ENCODE measurements at regions not wholly inside any gene's neighbourhood (a gene's known extent, or its start where the extent isn't known, plus 50 kb on each side); places are given as distances from the start of the nearest gene placed in this dataset.

GRCh38 chr2:173656086-173656485 is 301.4 kb downstream of the CDCA7 start:
- H3K79me2 ChIP-seq (ENCODE audit: control insufficient read depth, insufficient read depth, low read length, unreplicated experiment): no peaks in the 10 kb centered on the region
- H3K4me1 ChIP-seq (ENCODE audit: control insufficient read depth, insufficient read depth, low read length, unreplicated experiment): peaks cover 50% of the 10 kb centered on the region
- H3K4me3 ChIP-seq (ENCODE audit: low read depth, low read length): no peak overlapping the region
- H2AFZ ChIP-seq (ENCODE audit: low read length, unreplicated experiment): no peak overlapping the region
- no peaks in the 10 kb centered on the region for H3K36me3 ChIP-seq (ENCODE audit: insufficient read depth, low read length)
- no peak overlapping the region for H3K27ac ChIP-seq (ENCODE audit: low read depth, low read length)
- no peaks in the 10 kb centered on the region for H3K27me3 ChIP-seq (ENCODE audit: insufficient read depth, low read length)

- Histone ChIP-seq H3K27me3 (ENCODE audit: insufficient read depth, low read length) (no peaks in the 10 kb centered on the region), H3K36me3 (ENCODE audit: insufficient read depth, low read length) (no peaks in the 10 kb centered on the region), H3K4me3 (ENCODE audit: low read depth, low read length) (no peak overlapping the region), H2AFZ (ENCODE audit: low read length, unreplicated experiment) (peak overlapping the region; percentile 85), H3K27ac (ENCODE audit: low read depth, low read length) (peak overlapping the region; percentile 77), H3K4me1 (ENCODE audit: control insufficient read depth, insufficient read depth, low read length, unreplicated experiment) (peaks cover 35% of the 10 kb centered on the region), H3K79me2 (ENCODE audit: control insufficient read depth, insufficient read depth, low read length, unreplicated experiment) (no peaks in the 10 kb centered on the region)
Measured at GRCh38 chr2:173657996-173658717, 303.5 kb downstream of the CDCA7 start.

- no peaks in the 10 kb centered on the region for H3K79me2 ChIP-seq (ENCODE audit: control insufficient read depth, insufficient read depth, low read length, unreplicated experiment)
- no peaks in the 10 kb centered on the region for H3K36me3 ChIP-seq (ENCODE audit: insufficient read depth, low read length)
- H3K27me3 ChIP-seq (ENCODE audit: insufficient read depth, low read length): no peaks in the 10 kb centered on the region
- no peak overlapping the region for H3K4me3 ChIP-seq (ENCODE audit: low read depth, low read length)
- H3K4me1 ChIP-seq (ENCODE audit: control insufficient read depth, insufficient read depth, low read length, unreplicated experiment): peaks cover 27% of the 10 kb centered on the region
- H2AFZ ChIP-seq (ENCODE audit: low read length, unreplicated experiment): no peak overlapping the region
- H3K27ac ChIP-seq (ENCODE audit: low read depth, low read length): peak overlapping the region; percentile 74
Measured at GRCh38 chr2:173658946-173659371, 304.3 kb downstream of the CDCA7 start.

GRCh38 chr2:173659509-173659908 is 304.8 kb downstream of the CDCA7 start:
- peaks cover 26% of the 10 kb centered on the region for H3K4me1 ChIP-seq (ENCODE audit: control insufficient read depth, insufficient read depth, low read length, unreplicated experiment)
- H3K4me3 ChIP-seq (ENCODE audit: low read depth, low read length): no peak overlapping the region
- no peaks in the 10 kb centered on the region for H3K36me3 ChIP-seq (ENCODE audit: insufficient read depth, low read length)
- H2AFZ ChIP-seq (ENCODE audit: low read length, unreplicated experiment): no peak overlapping the region
- no peaks in the 10 kb centered on the region for H3K79me2 ChIP-seq (ENCODE audit: control insufficient read depth, insufficient read depth, low read length, unreplicated experiment)
- H3K27ac ChIP-seq (ENCODE audit: low read depth, low read length): peak overlapping the region; percentile 74
- H3K27me3 ChIP-seq (ENCODE audit: insufficient read depth, low read length): no peaks in the 10 kb centered on the region

- no peaks in the 10 kb centered on the region for H3K27me3 ChIP-seq (ENCODE audit: insufficient read depth, low read length)
- no peak overlapping the region for H3K4me3 ChIP-seq (ENCODE audit: low read depth, low read length)
- peaks cover 21% of the 10 kb centered on the region for H3K4me1 ChIP-seq (ENCODE audit: control insufficient read depth, insufficient read depth, low read length, unreplicated experiment)
- H3K27ac ChIP-seq (ENCODE audit: low read depth, low read length): no peak overlapping the region
- no peaks in the 10 kb centered on the region for H3K79me2 ChIP-seq (ENCODE audit: control insufficient read depth, insufficient read depth, low read length, unreplicated experiment)
- H2AFZ ChIP-seq (ENCODE audit: low read length, unreplicated experiment): no peak overlapping the region
- H3K36me3 ChIP-seq (ENCODE audit: insufficient read depth, low read length): no peaks in the 10 kb centered on the region
Measured at GRCh38 chr2:173661586-173661985, 303.6 kb downstream of the SP3 start.

- Histone ChIP-seq H3K27ac (ENCODE audit: low read depth, low read length) (no peak overlapping the region), H3K4me3 (ENCODE audit: low read depth, low read length) (no peak overlapping the region), H3K79me2 (ENCODE audit: control insufficient read depth, insufficient read depth, low read length, unreplicated experiment) (no peaks in the 10 kb centered on the region), H3K27me3 (ENCODE audit: insufficient read depth, low read length) (no peaks in the 10 kb centered on the region), H3K4me1 (ENCODE audit: control insufficient read depth, insufficient read depth, low read length, unreplicated experiment) (peaks cover 14% of the 10 kb centered on the region), H3K36me3 (ENCODE audit: insufficient read depth, low read length) (no peaks in the 10 kb centered on the region), H2AFZ (ENCODE audit: low read length, unreplicated experiment) (no peak overlapping the region)
Measured at GRCh38 chr2:173663353-173663752, 301.8 kb downstream of the SP3 start.

- H2AFZ ChIP-seq (ENCODE audit: low read length, unreplicated experiment): no peak overlapping the region
- no peaks in the 10 kb centered on the region for H3K36me3 ChIP-seq (ENCODE audit: insufficient read depth, low read length)
- peaks cover 9% of the 10 kb centered on the region for H3K4me1 ChIP-seq (ENCODE audit: control insufficient read depth, insufficient read depth, low read length, unreplicated experiment)
- H3K27me3 ChIP-seq (ENCODE audit: insufficient read depth, low read length): no peaks in the 10 kb centered on the region
- H3K79me2 ChIP-seq (ENCODE audit: control insufficient read depth, insufficient read depth, low read length, unreplicated experiment): no peaks in the 10 kb centered on the region
- no peak overlapping the region for H3K27ac ChIP-seq (ENCODE audit: low read depth, low read length)
- no peak overlapping the region for H3K4me3 ChIP-seq (ENCODE audit: low read depth, low read length)
Measured at GRCh38 chr2:173663835-173664512, 301.2 kb downstream of the SP3 start.

GRCh38 chr2:173664513-173664910 is 300.7 kb downstream of the SP3 start:
- Histone ChIP-seq H3K4me1 (ENCODE audit: control insufficient read depth, insufficient read depth, low read length, unreplicated experiment) (peaks cover 3% of the 10 kb centered on the region), H3K27me3 (ENCODE audit: insufficient read depth, low read length) (no peaks in the 10 kb centered on the region), H2AFZ (ENCODE audit: low read length, unreplicated experiment) (no peak overlapping the region), H3K79me2 (ENCODE audit: control insufficient read depth, insufficient read depth, low read length, unreplicated experiment) (no peaks in the 10 kb centered on the region), H3K27ac (ENCODE audit: low read depth, low read length) (no peak overlapping the region), H3K4me3 (ENCODE audit: low read depth, low read length) (no peak overlapping the region), H3K36me3 (ENCODE audit: insufficient read depth, low read length) (no peaks in the 10 kb centered on the region)

GRCh38 chr2:173666171-173666888 is 298.8 kb downstream of the SP3 start:
- no peak overlapping the region for H2AFZ ChIP-seq (ENCODE audit: low read length, unreplicated experiment)
- H3K36me3 ChIP-seq (ENCODE audit: insufficient read depth, low read length): no peaks in the 10 kb centered on the region
- no peak overlapping the region for H3K27ac ChIP-seq (ENCODE audit: low read depth, low read length)
- no peaks in the 10 kb centered on the region for H3K79me2 ChIP-seq (ENCODE audit: control insufficient read depth, insufficient read depth, low read length, unreplicated experiment)
- H3K27me3 ChIP-seq (ENCODE audit: insufficient read depth, low read length): no peaks in the 10 kb centered on the region
- no peaks in the 10 kb centered on the region for H3K4me1 ChIP-seq (ENCODE audit: control insufficient read depth, insufficient read depth, low read length, unreplicated experiment)
- H3K4me3 ChIP-seq (ENCODE audit: low read depth, low read length): no peak overlapping the region

- no peak overlapping the region for H2AFZ ChIP-seq (ENCODE audit: low read length, unreplicated experiment)
Measured at GRCh38 chr2:173667014-173667413, 298.2 kb downstream of the SP3 start.

More at GRCh38 chr2:173667014-173667413, 298.2 kb downstream of the SP3 start:
- H3K4me1 ChIP-seq (ENCODE audit: control insufficient read depth, insufficient read depth, low read length, unreplicated experiment): no peaks in the 10 kb centered on the region
- no peaks in the 10 kb centered on the region for H3K36me3 ChIP-seq (ENCODE audit: insufficient read depth, low read length)
- H3K27me3 ChIP-seq (ENCODE audit: insufficient read depth, low read length): no peaks in the 10 kb centered on the region
- H3K4me3 ChIP-seq (ENCODE audit: low read depth, low read length): no peak overlapping the region
- H3K79me2 ChIP-seq (ENCODE audit: control insufficient read depth, insufficient read depth, low read length, unreplicated experiment): no peaks in the 10 kb centered on the region
- H3K27ac ChIP-seq (ENCODE audit: low read depth, low read length): no peak overlapping the region
